Stimulated activated CD4-positive, alpha-beta T cell treated with anti-CD3 and anti-CD28 coated beads, TNF-alpha, amount 100 ng/mL, for 4 hours (primary cell): ENCODE measurements at regions not wholly inside any gene's neighbourhood (a gene's known extent, or its start where the extent isn't known, plus 50 kb on each side); places are given as distances from the start of the nearest gene placed in this dataset.
"Not testable (repeated sequence)": the region's sequence is repeated elsewhere in the genome, so short reads cannot be mapped to it uniquely, and the experiment has no call there.

ENCODE experiments used
- DNase-seq, 3 experiments: peaks; one replicate each; pipeline ENCODE4 v3.0.0-alpha.2; 2020; ENCODE audit warnings: low read depth in 3 of 3

DNA sequence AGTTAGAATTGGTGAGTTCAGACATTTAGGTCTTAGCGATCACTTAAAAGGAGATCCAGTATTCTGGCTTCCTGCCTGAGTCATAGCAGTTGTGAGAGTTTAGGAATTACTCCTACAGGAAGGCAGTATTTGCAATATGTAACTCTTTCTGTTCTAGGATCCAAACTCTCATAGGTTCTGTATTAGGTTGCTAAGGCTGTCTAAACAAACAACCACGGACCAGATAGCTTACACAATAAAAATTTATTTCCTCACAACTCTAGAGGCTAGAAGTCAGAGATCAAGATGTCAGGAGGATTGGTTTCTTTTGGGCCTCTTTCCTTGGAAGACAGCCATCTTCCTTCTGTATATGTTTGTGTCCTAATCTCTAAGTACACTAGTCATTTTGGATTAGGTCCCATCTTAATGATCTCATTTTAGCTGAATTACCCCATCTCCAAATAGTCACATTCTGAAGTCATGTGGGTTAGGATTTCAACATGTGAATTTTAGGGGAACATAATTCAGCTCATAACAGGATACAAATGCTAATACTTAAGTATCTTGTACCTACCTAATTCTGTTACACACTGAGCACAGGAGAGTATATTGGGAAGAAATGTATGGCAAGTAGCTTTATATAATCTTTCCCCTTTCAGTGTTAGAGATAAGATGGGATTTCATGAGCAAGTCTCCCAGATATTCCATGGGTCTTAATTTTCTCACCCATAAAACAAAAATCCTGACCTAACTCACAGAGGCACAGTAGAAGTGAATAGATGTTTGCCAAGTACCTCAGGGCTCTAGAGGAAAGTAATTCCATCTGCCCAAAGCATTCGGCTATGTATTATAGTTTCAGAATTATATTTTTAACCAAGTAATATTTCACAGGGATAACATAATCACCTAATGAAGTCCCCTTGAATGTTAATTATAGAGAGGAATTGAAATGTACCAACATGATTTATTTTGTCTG, 144.4 kb downstream of the PTBP2 start:
- no peak for DNase-seq

DNA sequence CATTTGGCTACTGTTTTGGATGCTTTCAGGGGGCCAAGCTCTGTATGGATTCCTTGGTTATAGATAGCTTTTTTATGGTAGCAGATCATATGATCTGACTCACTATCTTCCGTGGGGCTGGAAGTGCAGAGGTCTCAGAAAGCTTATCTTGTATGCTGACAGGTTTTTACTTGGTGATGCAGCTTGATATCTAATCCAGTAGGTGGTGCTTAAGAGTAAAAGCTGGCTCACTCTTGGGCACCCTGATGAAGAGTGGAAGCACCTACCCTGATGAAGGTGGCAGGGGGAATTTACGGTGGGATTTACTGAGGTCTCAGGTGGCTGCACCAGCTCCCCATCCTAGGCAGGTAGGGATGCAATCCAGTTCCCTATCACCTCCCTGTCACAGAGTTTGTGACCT, 151.2 kb downstream of the PTBP2 start:
- no peak for DNase-seq

DNA sequence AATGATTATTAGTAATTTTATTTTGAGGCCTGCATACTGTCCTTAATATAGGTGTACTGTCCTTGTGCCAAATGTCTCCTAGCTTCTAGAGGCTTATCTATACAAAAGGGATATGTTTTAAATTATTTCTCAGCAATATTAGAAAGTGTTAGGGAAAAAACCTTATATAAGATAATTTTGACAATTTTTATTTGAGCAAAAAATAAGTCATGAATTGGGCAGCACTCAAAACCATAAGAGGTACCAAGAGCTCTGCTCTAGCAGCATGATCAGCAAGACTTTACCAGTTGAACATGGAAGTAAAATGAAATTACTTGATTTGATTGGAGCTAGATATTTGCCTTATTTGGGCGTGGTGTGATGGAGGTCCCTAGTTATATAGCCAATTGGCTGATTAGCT, 157.1 kb downstream of the PTBP2 start:
- DNase-seq: no peak

DNA sequence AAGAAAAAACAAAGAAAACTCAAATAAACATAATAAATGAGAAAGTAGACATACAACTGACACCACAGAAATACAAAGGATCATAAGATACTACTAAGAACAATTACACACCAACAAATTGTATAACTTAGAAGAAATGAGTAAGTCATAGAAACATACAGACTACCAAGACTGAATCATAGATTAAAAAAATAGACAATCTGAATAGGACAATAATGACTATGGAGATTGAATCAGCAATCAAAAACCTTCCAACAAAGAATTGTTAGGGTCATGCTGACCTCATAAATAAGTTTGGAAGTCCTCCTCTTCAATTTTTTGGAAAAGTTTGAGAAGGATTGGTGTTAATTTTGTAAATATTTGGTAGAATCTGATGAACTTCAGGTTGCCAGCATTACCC, 159.0 kb downstream of the PTBP2 start:
- DNase-seq: no peak

DNA sequence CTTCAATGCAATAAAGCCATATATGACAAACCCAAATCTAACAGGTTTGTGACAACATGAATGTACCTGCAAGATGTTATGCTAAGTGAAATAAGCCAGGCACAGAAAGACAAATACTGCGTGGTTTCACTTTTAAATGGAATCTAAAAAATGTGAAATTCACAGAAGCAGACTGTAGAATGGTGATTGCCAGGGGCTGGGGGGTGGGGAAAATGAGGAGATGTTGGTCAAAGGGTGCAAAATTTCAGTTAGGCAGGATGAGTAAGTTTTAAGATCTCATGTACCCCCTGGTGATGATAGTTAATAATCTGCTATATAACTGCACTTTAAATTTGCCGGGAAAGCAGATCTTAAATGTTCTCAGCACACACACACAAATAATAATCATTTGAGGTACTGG, 160.5 kb downstream of the PTBP2 start:
- DNase-seq: no peak

DNA sequence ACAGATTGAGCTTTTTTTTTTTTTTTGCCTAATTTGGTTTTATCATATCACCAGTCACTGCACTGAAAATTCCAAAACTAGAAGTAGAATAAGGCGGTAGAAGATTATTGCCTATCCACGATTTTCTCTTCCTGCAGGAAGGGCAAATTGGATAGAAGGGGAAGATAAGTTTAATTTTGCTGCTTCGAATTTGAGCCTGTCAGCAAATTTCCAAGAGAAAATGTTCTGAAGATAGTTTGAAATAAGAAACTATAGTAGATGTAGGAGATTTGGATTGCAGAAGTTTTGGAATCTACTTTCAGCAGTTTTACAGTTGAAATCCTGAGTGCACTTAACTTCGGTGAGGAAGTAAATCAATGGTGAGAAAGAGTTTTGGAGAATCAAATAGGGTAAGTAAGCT, 164.9 kb downstream of the PTBP2 start:
- DNase-seq: no peak

DNA sequence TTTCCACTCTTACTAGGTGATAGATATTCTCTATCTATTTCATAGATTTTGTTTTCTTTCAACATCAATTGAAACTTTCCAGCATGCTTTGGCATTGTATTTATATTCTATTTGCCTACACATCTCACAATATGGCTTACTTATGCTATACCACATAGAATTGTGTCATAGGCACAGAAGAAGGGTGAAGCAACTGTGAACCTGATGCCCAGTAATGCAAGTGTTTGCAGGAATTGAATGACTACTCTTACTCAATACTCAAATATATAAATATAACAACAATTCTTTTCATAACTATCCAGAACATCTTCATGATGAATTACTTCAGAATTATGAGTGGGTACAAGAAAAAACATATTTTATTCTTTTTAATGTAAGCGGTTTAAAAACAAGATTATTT, 165.9 kb downstream of the PTBP2 start:
- no peak for DNase-seq

DNA sequence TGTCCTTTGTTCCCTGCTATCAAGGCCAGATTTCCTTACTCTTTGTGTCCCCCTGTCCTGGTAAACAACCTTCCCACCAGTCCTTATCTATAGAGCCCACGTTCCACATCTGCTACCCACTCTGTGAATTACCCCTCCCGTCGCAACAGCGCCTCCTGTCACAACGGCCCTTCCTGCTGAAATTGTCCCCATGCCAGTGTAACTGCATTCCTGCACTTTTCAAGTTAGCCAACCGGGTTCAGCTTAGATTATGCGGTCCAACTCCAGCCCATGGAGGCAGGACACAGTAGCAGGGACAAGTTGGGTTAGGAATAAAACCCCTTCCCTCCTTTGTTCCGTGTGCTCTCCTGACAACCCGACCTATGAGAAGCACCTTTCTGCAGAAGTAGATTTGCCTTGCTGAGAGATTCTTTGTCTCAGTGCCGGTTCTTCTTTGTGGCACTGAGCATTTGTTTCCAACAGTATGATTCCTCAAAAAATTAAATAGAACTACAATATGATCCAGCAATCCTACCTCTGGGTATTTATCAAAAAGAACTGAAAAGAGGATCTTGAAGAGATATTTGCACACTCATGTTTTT, 180.3 kb downstream of the PTBP2 start:
- DNase-seq: no peak

DNA sequence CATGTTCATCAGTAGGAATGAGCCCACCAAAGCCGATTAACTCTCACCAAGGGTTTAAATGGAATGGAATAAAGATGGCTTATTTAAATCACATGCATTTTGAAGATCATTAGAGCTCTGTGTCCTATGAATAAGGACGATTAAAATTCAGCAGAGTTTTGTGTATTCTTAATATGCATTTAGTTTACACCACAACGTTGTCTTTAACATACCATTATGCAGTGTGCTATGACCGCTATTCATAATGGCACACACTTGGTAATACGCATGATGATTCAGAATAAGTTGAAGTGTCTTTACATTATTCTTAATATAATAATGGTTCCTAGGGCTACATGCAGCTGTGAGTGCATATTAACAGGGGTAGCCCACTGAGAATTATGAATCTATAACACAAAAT, 190.7 kb downstream of the PTBP2 start:
- no peak for DNase-seq

DNA sequence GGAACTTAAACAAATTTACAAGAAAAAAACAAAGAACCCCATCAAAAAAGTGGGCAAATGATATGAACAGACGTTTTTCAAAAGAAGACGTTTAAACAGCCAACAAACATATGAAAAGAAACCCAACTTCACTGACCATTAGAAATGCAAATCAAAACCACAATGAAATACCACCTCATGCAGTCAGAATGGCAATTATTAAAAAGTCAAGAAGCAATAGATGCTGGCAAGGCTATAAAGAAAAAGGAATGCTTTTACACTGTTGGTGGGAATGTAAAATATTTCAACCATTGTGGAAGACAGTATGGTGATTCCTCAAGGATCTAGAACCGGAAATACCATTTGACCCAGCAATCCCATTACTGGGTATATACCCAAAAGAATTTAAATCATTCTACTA, 194.1 kb downstream of the PTBP2 start:
- not testable (repeated sequence) for DNase-seq

DNA sequence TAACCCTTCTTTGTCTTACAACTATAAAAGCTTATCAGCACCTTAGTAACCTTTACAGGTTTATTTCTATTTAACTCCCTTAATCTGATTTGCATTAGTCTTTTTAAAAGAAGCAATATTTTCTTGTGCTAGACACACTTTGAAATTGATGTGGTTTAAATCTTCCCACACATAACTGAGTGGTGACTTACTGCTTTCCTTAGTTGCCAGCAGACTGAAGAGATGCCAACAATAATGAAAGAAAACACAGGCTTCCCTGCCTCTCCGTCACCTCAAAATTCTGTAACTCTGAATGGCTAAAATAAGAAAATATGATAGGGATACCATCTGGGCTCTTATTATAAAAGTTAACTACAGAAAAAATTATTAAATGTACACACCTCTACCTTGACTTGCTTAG, 196.8 kb downstream of the PTBP2 start:
- DNase-seq: no peak

DNA sequence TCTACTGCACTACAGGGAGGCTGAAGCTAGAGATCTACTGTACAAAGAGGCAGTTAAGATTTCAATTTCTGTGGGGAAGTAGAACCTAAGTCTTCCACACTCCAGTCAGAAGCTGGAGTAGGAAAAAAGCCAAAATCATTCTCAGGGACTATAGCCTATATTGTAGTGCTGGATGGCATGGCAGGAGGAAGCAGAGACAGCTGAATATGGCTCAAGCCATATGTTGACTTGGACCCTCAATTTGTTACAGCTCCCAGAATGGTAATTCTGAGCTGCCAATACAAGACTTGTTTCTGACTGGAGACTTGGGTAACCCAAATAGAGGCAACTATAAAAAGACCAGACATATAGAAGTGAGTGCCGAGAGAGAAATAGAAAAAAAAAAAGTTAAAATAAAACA, 200.6 kb downstream of the PTBP2 start:
- no peak for DNase-seq

DNA sequence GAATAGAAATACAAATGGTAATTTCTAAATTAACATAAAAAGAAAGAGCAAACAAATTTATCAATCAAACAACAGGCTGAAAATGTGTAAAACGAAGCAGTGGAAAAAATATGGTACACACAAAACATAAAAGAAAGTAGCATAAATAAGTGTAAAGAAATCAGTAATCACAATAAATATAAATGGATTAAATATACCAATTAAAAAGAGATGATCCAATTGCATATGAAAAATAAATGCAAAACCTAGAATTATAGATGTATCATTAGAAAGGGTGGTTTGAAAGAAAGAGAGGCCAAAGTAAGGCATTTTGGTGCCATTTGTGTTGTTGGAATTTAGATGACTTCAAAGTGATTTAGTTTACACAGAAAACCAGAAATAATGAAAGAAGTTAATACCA, 202.2 kb downstream of the PTBP2 start:
- DNase-seq: no peak

DNA sequence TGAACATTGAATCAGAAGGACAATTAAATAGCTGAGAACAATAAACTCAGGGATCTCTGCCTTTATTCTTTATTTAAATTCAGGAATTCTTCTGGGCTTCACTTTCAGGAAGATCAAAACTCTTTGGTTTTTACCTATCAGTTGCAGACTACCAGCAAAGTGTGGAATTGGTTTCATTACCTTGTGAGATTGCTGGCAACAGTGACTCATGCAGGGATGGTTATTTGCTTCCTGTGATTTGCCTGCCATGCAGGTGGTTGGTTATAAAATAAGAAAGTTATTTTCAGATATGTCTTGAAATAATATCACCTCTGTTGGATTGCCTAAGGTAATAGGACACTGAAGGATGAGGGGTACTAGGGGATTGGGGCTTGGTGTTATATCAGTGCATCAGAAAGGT, 204.6 kb downstream of the PTBP2 start:
- DNase-seq: no peak

DNA sequence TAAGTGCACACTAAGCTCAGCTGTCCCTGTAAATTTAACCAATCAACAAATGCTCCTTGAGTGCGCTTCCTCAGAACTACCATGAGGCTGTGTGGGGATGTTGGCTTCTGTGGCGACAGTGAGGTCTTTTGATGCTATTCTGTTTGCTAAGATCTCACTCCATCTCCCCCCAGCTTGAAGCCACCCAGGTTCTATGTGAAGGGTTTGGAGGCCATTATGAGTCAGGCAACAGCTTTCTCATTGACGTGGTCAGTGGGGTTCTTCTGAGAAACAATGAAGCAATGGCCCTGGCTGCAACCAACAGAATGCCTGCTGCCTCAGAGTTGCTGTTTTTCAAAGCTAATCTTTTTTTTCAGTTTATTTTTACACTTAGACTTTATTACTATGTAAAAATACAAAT, 205.5 kb downstream of the PTBP2 start:
- no peak for DNase-seq

DNA sequence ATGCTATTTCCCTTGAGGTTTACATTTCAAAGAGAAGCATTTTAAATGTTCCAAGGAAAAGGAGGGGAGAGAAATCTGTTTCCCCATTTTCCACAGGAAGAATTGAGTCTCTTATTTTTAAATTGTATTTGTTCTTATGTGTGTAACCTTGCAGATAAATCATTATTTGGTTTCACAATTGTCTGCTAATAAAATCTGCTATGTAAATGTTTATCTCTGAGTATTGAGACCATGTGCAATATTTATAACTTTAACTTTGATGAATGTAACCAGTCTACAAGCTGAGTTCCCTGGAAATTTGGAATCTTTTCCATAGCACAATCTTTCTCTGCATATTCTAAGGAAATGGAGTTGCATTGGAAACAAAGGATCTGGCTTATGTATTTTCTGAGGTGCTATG, 209.6 kb downstream of the PTBP2 start:
- no peak for DNase-seq

DNA sequence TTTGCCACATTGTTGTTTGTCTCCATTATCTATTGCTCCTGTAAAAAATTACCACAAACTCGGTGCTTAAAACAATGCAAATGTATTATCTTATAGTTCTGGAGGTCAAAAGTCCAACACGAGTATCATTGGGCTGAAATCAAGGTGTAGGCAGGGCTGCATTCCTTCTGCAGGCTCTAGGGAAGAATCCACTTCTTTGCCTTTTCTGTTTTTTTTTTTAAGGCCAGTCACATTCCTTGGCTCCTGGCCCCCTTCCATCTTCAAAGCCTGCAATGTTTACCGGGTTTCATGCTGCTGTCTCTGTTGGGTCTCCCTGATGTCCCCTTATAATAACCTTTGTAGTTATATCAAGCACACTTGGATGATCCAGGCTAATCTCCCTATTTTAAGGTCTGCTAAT, 212.7 kb downstream of the PTBP2 start:
- DNase-seq: no peak

DNA sequence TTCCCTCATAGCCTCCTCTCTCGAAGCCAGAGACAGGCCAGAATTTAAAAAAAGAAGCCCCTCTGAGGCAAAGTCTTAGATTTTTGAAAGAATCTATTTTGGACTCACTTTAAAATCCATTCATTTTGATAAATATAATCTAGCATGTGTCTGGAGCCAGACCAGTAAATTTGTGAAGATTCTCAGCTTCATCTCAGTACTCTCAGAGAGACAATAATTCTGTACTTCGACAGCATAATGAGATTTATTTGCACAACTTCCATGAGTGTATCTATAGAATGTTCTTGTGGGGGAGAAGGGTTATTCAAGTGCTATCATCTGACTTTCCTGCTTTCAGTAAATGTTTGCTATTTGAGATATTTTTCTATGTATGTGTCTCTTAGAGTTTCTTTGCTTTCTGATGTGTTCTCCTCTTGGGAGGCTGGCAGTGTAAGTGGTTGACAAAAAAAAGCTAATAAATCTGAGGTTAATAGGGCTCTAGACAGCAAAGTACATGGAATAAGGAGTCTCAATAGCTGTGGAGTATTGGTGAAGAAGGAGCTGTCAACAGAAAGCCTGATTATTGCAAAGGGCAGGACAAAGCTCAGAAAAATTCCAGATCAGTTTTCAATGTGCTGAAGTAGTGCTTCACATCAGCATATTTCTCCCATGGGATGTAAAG, 223.0 kb downstream of the PTBP2 start:
- DNase-seq: no peak

DNA sequence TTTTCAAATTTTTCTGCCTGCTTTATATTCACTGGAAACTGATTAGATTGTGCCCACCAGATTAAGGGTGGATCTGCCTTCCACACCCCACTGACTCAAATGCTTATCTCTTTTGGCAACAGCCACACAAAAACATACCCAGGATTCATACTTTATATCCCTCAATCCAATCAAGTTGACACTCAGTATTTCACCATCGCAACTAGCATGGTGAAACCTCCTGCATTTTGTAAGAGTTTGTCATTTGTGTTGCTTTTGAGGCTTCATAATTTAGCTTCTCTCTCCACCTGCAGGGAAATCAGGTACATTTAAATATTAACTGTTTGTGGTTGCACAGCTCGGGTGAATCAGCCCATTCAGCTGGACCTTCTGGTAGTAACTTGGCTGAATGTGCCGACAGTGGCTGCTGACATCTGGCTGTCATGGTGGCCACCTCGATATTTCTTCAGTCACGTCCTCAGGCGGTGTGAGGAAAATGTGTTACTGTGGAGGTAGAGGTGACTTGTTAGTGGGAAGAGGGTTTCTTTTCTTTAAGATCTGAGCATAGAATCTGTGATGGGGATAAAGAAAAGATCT, 224.0 kb downstream of the PTBP2 start:
- no peak for DNase-seq

DNA sequence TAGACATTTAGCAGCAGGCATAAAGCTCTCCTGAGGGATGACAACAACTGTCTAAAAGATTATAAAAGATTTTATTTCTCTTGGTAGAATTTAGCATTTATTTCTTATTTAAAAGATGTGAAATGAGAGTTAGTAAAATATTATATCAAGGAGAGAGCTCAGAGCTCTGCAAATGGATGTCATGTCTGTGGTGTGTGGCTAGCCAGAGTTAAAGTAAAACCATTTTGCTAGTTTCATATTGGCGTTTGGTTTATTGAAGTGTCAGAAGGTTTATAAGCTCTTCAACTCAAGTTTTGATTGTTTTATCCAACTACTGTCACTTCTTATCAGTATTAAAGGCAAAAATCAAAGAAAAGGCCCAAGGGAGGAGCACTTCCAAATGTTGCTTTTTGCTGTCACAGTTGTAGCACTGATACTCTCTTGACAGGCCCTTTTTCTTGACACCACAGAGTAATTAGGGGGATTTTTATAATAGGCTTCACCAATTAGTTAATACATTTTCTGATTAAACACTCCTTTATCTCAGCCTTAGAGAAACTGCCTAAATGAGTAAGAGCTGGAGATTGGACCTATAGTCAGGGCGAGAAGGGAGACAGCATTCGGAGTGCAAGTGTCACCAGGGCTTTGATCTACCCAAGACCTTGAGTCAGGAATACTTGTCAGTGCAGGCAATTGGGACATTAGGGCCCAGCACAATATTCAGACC, 233.9 kb downstream of the PTBP2 start:
- DNase-seq: no peak

DNA sequence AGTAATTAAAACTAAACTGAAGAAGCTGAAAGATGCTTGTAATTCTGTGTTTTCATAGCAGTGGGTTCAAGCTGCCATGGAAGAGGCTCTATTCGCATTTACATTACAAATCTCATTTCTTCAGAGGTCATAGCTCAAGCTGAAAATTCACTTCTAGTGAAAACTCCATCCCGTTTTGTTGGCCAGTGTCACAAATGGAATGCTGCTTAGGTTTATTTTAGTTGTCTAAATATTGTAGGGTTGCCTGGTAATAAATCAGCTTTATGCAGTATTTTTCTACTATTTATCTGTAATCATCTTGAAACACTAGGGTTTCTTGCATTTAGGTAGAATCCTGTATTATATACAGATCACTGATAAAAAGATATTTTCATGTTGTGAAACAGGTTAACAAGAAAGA, 240.6 kb downstream of the PTBP2 start:
- DNase-seq: no peak

DNA sequence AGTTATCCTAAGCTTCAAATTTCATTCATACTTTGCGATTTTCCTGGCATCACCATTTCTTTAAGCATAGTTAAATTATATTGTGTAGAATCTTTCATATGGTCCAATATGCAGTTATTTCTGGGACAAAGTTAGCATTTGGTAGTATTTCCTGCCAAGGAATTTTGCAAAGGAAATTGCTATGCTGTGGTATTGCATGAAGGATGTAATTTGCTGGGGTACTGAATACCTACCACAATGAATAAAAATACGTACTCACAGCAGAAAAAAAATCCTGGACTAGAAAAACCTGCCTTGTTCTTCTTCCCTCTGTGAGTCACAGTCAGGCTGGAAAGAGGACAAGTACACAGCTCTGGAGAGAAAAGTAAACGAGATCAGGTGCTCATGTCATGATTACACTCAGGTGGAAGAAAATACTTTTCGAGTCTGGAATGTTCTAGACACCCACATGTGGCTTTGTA, 241.2 kb downstream of the PTBP2 start:
- no peak for DNase-seq
